CD14-positive monocyte (primary cell): ENCODE measurements at regions not wholly inside any gene's neighbourhood (a gene's known extent, or its start where the extent isn't known, plus 50 kb on each side); places are given as distances from the start of the nearest gene placed in this dataset.

ENCODE experiments used
- DNase-seq, 3 donors: peaks; one replicate each; pipeline ENCODE4 v3.0.0-alpha.2; 2011 to 2022
- H2AFZ ChIP-seq: 2 replicates; pipeline ENCODE4 v1.6.0; 2012; ENCODE audit warnings: mild to moderate bottlenecking, low read depth, low read length, inconsistent platforms; ENCODE audit not compliant: insufficient read depth, poor library complexity, severe bottlenecking
- H3K27ac ChIP-seq, 2 donors: 1 replicate in 1 of 2; 2 replicates in 1 of 2; pipeline ENCODE4 v1.5.1; 2012 to 2013; ENCODE audit warnings: low read length in 2 of 2, control low read depth in 1 of 2, inconsistent platforms in 1 of 2, low read depth in 1 of 2, mild to moderate bottlenecking in 1 of 2
- H3K27me3 ChIP-seq, 2 donors: one replicate each; pipeline versions ENCODE4 v1.6.0 to v1.6.1; 2011 to 2013; ENCODE audit warnings: low read length in 2 of 2; ENCODE audit not compliant: control insufficient read depth in 2 of 2, insufficient read depth in 2 of 2
- H3K36me3 ChIP-seq, 2 donors: replicated peaks in 1 of 2; 1 replicate in 1 of 2; 2 replicates in 1 of 2; pipeline versions ENCODE4 v1.5.1 to v1.6.1; 2012 to 2013; ENCODE audit warnings: low read length in 2 of 2, control low read depth in 1 of 2, inconsistent platforms in 1 of 2, mild to moderate bottlenecking in 1 of 2; ENCODE audit not compliant: insufficient read depth in 2 of 2, control insufficient read depth in 1 of 2
- H3K4me1 ChIP-seq, 2 donors: 1 replicate in 1 of 2; 2 replicates in 1 of 2; pipeline versions ENCODE4 v1.5.1 to v1.6.1; 2012 to 2013; ENCODE audit warnings: low read length in 2 of 2, control low read depth in 1 of 2, inconsistent platforms in 1 of 2, mild to moderate bottlenecking in 1 of 2, moderate library complexity in 1 of 2; ENCODE audit not compliant: insufficient read depth in 2 of 2, control insufficient read depth in 1 of 2
- H3K4me2 ChIP-seq: replicated peaks from 2 replicates; pipeline ENCODE3; 2012; ENCODE audit warnings: low read length, moderate library complexity, mild to moderate bottlenecking; ENCODE audit not compliant: poor library complexity, severe bottlenecking; ENCODE audit errors: extremely low read depth
- H3K4me3 ChIP-seq, 3 experiments: fragments of 200-600 bp in 1 of 3; sonication (generic) in 1 of 3; replicated peaks in 1 of 3; 1 replicate in 2 of 3; 2 replicates in 1 of 3; pipeline ENCODE4 v1.5.1; 2011 to 2013; ENCODE audit warnings: low read length in 3 of 3, mild to moderate bottlenecking in 3 of 3, control low read depth in 2 of 3, low read depth in 2 of 3, inconsistent platforms in 1 of 3, moderate library complexity in 1 of 3
- H3K79me2 ChIP-seq: 2 replicates; pipeline ENCODE4 v1.6.0; 2012; ENCODE audit warnings: mild to moderate bottlenecking, control low read depth, inconsistent platforms, low read length, moderate library complexity; ENCODE audit not compliant: insufficient read depth
- H3K9ac ChIP-seq: 2 replicates; pipeline ENCODE4 v1.6.0; 2017; ENCODE audit warnings: low read length, mild to moderate bottlenecking; ENCODE audit not compliant: insufficient read depth, poor library complexity, severe bottlenecking
- H3K9me3 ChIP-seq, 2 donors: replicated peaks in 1 of 2; 1 replicate in 1 of 2; 2 replicates in 1 of 2; pipeline versions ENCODE4 v1.5.1 to v1.6.1; 2012 to 2013; ENCODE audit warnings: low read length in 2 of 2, control low read depth in 1 of 2; ENCODE audit not compliant: control insufficient read depth in 1 of 2, insufficient read depth in 1 of 2
- H4K20me1 ChIP-seq: 2 replicates; pipeline ENCODE4 v1.6.0; 2012; ENCODE audit warnings: mild to moderate bottlenecking, low read length, control low read depth, moderate library complexity; ENCODE audit not compliant: insufficient read depth
- H3K27ac Mint-ChIP-seq, 7 donors: one replicate each; pipeline ENCODE4 v1.8.0; 2020; ENCODE audit warnings: mild to moderate bottlenecking in 7 of 7, mixed read lengths in 7 of 7, moderate library complexity in 6 of 7, inconsistent platforms in 2 of 7
- H3K27me3 Mint-ChIP-seq, 3 donors: one replicate each; pipeline ENCODE4 v1.8.0; 2021 to 2022; ENCODE audit warnings: low read depth in 3 of 3, mild to moderate bottlenecking in 3 of 3, mixed read lengths in 3 of 3, moderate library complexity in 3 of 3, inconsistent platforms in 1 of 3
- H3K36me3 Mint-ChIP-seq, 2 donors: one replicate each; pipeline ENCODE4 v1.8.0; 2020; ENCODE audit warnings: mixed read lengths in 2 of 2, inconsistent platforms in 1 of 2, mild to moderate bottlenecking in 1 of 2
- H3K4me1 Mint-ChIP-seq: one replicate; pipeline ENCODE4 v1.8.0; 2020; ENCODE audit warnings: mild to moderate bottlenecking, mixed read lengths
- H3K4me3 Mint-ChIP-seq, 2 donors: one replicate each; pipeline ENCODE4 v1.8.0; 2020; ENCODE audit warnings: mild to moderate bottlenecking in 2 of 2, mixed read lengths in 2 of 2, moderate library complexity in 1 of 2
- H3K9me3 Mint-ChIP-seq, 7 donors: one replicate each; pipeline ENCODE4 v1.8.0; 2020 to 2022; ENCODE audit warnings: mixed read lengths in 7 of 7, mild to moderate bottlenecking in 6 of 7, moderate library complexity in 6 of 7, inconsistent platforms in 2 of 7
- WGBS: methylation state at CpG from one replicate; pipeline ENCODE4 v1.1.5; 2013; ENCODE audit warnings: missing lambda C conversion rate; ENCODE audit not compliant: insufficient coverage; 5-methylcytosine and 5-hydroxymethylcytosine counted together
- intact Hi-C, 2 donors: fragments of 100-400 bp; cut with micrococcal nuclease; formaldehyde crosslinking; loops; one replicate each; pipeline versions ENCODE4 v1.15.0 to v1.15.1; 2023
- TF ChIP-seq, protein P1 (sequence below): fragments of 200-600 bp; IDR thresholded peaks from one replicate; pipeline ENCODE4 v1.8.0; 2022; ENCODE audit warnings: antibody characterized with exemption, mild to moderate bottlenecking

DNA sequence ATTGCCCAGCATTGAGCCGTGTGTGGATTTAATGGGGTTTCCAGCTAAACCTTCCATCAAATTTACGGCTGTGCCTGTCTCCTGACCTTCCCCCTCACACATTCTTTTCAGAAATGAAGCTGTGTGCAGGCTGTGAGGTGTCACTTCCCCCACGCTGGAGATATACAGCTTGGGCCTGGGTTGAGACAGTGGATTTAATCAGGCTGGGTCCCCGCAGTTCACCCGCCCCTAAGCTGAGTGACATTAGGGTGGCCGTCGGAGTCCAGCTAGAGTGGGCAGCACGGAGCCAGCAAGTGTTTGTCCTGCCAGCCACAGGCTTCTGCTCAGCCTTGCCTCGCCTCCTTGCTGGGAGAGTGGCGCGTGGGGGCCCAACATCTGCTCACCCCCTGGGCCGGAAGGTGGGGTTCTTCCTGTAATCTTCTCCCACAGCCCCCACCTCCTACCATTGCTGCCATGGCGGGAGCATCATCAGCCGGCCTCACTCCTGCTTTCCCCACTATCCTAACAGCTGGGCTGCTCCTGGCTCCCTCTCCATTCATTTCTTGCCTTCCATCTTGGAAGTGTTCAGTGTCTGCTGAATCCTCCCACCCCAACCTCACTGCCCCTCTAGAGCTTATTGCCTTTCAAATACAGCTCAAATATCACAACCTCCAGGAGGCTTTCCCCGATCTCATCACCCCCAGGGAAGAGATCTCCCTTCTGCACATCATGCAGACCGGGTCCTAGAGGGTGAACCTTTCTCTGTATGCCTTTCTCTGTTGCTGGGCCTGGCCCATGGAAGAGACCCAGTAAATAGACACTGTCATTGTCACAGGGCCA lies 149.0 kb downstream of the GLI2 start:
- Histone ChIP-seq H3K27me3 (no peaks in the 10 kb centered on the region), H2AFZ (no peak overlapping the region), H3K9ac (no peak overlapping the region), H3K27ac (no peak overlapping the region), H3K79me2 (no peaks in the 10 kb centered on the region), H4K20me1 (no peaks in the 10 kb centered on the region), H3K4me3 (no peak overlapping the region), H3K9me3 (no peaks in the 10 kb centered on the region), H3K4me2 (no peak overlapping the region), H3K4me1 (no peaks in the 10 kb centered on the region), H3K36me3 (no peaks in the 10 kb centered on the region)
- no peak overlapping the region for H3K4me3 Mint-ChIP-seq
- peaks cover 0 to 2% (median 0%) of the 10 kb centered on the region in 7 donors for H3K9me3 Mint-ChIP-seq
- no peak for DNase-seq
- peaks cover 1 to 9% (median 8%) of the 10 kb centered on the region in 3 donors for H3K27me3 Mint-ChIP-seq
- 96% methylated on average over 7 of the region's 16 CpGs for WGBS
- H3K36me3 Mint-ChIP-seq, result no peaks in the 10 kb centered on the region
- no peak overlapping the region for H3K27ac Mint-ChIP-seq
- no peaks in the 10 kb centered on the region for H3K4me1 Mint-ChIP-seq
- TF ChIP-seq, protein P1, sequence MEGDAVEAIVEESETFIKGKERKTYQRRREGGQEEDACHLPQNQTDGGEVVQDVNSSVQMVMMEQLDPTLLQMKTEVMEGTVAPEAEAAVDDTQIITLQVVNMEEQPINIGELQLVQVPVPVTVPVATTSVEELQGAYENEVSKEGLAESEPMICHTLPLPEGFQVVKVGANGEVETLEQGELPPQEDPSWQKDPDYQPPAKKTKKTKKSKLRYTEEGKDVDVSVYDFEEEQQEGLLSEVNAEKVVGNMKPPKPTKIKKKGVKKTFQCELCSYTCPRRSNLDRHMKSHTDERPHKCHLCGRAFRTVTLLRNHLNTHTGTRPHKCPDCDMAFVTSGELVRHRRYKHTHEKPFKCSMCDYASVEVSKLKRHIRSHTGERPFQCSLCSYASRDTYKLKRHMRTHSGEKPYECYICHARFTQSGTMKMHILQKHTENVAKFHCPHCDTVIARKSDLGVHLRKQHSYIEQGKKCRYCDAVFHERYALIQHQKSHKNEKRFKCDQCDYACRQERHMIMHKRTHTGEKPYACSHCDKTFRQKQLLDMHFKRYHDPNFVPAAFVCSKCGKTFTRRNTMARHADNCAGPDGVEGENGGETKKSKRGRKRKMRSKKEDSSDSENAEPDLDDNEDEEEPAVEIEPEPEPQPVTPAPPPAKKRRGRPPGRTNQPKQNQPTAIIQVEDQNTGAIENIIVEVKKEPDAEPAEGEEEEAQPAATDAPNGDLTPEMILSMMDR, result no peak
- intact Hi-C loops, result no loop called here

DNA sequence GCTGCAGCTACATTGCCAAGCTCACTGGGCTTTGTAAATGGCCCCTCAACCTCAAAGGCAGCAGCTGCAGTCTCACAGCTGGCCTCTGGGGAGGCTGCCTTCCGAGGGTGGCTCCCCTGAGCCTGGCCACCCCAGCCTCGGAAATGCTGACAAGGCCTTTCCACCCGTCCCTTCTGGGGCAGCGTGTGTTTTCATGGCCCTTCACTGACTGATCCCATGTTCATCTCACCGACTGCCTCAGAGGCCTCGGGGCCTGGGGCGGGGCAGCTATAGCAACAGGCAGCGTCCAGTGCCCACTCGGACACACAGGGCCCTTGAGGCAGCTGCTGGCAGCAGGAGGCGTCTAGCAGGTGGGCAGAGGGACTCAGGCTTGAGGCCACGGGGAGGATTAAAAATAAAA lies 149.7 kb downstream of the GLI2 start:
- Histone ChIP-seq H3K9ac (no peak overlapping the region), H3K27ac (no peak overlapping the region), H2AFZ (no peak overlapping the region), H3K79me2 (no peaks in the 10 kb centered on the region), H3K4me3 (no peak overlapping the region), H3K36me3 (no peaks in the 10 kb centered on the region), H3K9me3 (no peaks in the 10 kb centered on the region), H4K20me1 (no peaks in the 10 kb centered on the region), H3K27me3 (no peaks in the 10 kb centered on the region), H3K4me1 (no peaks in the 10 kb centered on the region), H3K4me2 (no peak overlapping the region)
- Mint-ChIP-seq H3K4me3 (no peak overlapping the region), H3K9me3 (peaks cover 0 to 2% (median 0%) of the 10 kb centered on the region in 7 donors), H3K27ac (no peak overlapping the region), H3K36me3 (no peaks in the 10 kb centered on the region), H3K27me3 (peaks cover 1 to 8% (median 5%) of the 10 kb centered on the region in 3 donors), H3K4me1 (no peaks in the 10 kb centered on the region)
- TF ChIP-seq, protein P1, result no peak
- intact Hi-C loops, result no loop called here
- no peak for DNase-seq
- 93% methylated on average over 10 of the region's 11 CpGs for WGBS
